Transverse colon (tissue), 4 donors: ENCODE measurements at regions not wholly inside any gene's neighbourhood (a gene's known extent, or its start where the extent isn't known, plus 50 kb on each side); places are given as distances from the start of the nearest gene placed in this dataset.

Experiments
- DNase-seq: peaks from one replicate; pipeline ENCODE4 v3.0.0-alpha.2; 2019
- H3K27ac ChIP-seq, 4 donors: fragments of 200-600 bp; sonication (generic); 2 replicates each; pipeline ENCODE4 v1.5.1; 2016 to 2018; ENCODE audit warnings: inconsistent platforms in 4 of 4
- H3K27me3 ChIP-seq: fragments of 200-600 bp; sonication (generic); 2 replicates; pipeline ENCODE4 v1.5.1; 2017; ENCODE audit warnings: inconsistent platforms
- H3K36me3 ChIP-seq, 4 donors: fragments of 200-600 bp; sonication (generic); 2 replicates each; pipeline ENCODE4 v1.5.1; 2017 to 2019; ENCODE audit warnings: inconsistent platforms in 4 of 4
- H3K4me1 ChIP-seq, 4 donors: fragments of 200-600 bp; sonication (generic); 2 replicates each; pipeline ENCODE4 v1.5.1; 2017 to 2020; ENCODE audit warnings: inconsistent platforms in 4 of 4
- H3K4me3 ChIP-seq, 4 donors: fragments of 200-600 bp; sonication (generic); 1 replicate in 1 of 4; 2 replicates in 3 of 4; pipeline versions ENCODE4 v1.5.1 to v1.6.1; 2017 to 2019; ENCODE audit warnings: inconsistent platforms in 4 of 4
- H3K9me3 ChIP-seq, 2 donors: fragments of 200-600 bp; sonication (generic); 2 replicates each; pipeline ENCODE4 v1.5.1; 2017 to 2019; ENCODE audit warnings: inconsistent platforms in 2 of 2
- EP300 ChIP-seq: sonication (generic); formaldehyde crosslinking; IDR thresholded peaks from one replicate; pipeline ENCODE4 v1.6.1; 2017; ENCODE audit warnings: antibody characterized with exemption, low read depth
- POLR2A ChIP-seq: fragments of 450-650 bp; IDR thresholded peaks from one replicate; pipeline ENCODE4 v1.6.1; 2016; ENCODE audit warnings: antibody characterized with exemption, mild to moderate bottlenecking, moderate library complexity
- POLR2AphosphoS5 ChIP-seq, 3 donors: sonication (generic); formaldehyde crosslinking; IDR thresholded peaks; one replicate each; pipeline ENCODE4 v1.6.1; 2016; ENCODE audit warnings: antibody characterized with exemption in 3 of 3
- WGBS, 2 donors: methylation state at CpG; one replicate each; pipeline ENCODE4 v1.1.5; 2018; ENCODE audit warnings: low coverage in 1 of 2; 5-methylcytosine and 5-hydroxymethylcytosine counted together
- in situ Hi-C, 4 donors: fragments of 200-750 bp; cut with MboI; loops; one replicate each; pipeline versions ENCODE4 v1.15.0 to v1.15.1; 2017; ENCODE audit warnings: low sequenced_read_pairs in 3 of 4, low pct_ligation_motif_present in 1 of 4, low pct_unique_long_range_greater_than_20kb in 1 of 4
- intact Hi-C: fragments of 100-400 bp; cut with DNase I; formaldehyde crosslinking; loops from one replicate; pipeline ENCODE4 v1.15.1; 2023; ENCODE audit warnings: low total_unique reads
- TF ChIP-seq, protein P1 (sequence below), 5 experiments: fragments of 200-600 bp in 3 of 5; fragments of 450-650 bp in 2 of 5; sonication (generic) in 3 of 5; IDR thresholded peaks; 1 replicate in 2 of 5; 2 replicates in 3 of 5; pipeline ENCODE4 v1.5.1; 2016 to 2017; ENCODE audit warnings: antibody characterized with exemption in 5 of 5, inconsistent platforms in 3 of 5, mild to moderate bottlenecking in 2 of 5, moderate library complexity in 1 of 5

DNA sequence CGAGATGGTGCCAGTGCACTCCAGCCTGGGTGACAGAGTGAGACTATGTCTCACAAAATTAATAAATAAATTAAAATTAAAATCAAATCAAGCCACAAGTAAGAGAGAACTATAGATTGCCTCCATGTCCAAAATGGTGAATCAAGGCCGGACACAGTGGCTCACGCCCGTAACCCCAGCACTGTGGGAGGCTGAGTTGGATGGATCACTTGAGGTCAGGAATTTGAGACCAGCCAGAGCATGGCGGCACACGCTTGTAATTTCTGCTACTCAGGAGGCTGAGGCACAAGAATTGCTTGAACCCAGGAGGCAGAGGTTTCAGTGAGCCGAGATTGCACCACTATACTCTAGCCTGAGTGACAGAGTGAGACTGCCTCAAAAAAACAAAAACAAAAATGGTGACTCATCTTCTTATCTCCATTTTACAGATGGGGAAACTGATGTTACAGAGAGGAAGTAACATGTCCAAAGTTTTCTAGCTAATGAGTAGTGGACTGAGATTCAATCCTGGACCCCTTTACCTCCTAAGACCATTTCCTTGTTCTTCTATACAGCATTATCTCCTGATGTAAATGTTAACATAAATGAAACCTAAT lies 99.0 kb upstream of the HNRNPU start:
- in situ Hi-C loops (loop anchor here in 1 of 4 donors (10.0 kb wide), 1 partner anchor 99 kb away; the partner anchor contains the start of gene HNRNPU), intact Hi-C loops (no loop called here)
- H3K9me3 ChIP-seq, result no peaks in the 10 kb centered on the region
- no peaks in the 10 kb centered on the region for H3K27me3 ChIP-seq
- TF ChIP-seq POLR2A (no peak), EP300 (no peak), POLR2AphosphoS5 (IDR thresholded peaks at IDR 0.05) (no peak)
- TF ChIP-seq, protein P1, sequence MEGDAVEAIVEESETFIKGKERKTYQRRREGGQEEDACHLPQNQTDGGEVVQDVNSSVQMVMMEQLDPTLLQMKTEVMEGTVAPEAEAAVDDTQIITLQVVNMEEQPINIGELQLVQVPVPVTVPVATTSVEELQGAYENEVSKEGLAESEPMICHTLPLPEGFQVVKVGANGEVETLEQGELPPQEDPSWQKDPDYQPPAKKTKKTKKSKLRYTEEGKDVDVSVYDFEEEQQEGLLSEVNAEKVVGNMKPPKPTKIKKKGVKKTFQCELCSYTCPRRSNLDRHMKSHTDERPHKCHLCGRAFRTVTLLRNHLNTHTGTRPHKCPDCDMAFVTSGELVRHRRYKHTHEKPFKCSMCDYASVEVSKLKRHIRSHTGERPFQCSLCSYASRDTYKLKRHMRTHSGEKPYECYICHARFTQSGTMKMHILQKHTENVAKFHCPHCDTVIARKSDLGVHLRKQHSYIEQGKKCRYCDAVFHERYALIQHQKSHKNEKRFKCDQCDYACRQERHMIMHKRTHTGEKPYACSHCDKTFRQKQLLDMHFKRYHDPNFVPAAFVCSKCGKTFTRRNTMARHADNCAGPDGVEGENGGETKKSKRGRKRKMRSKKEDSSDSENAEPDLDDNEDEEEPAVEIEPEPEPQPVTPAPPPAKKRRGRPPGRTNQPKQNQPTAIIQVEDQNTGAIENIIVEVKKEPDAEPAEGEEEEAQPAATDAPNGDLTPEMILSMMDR (IDR thresholded peaks at IDR 0.05), result no peak
- H3K27ac ChIP-seq, result peak overlapping the region; percentile 79 to 86 (median 84)
- no peak for DNase-seq
- H3K4me3 ChIP-seq, result no peak overlapping the region
- peaks cover 16 to 30% (median 19%) of the 10 kb centered on the region in 4 donors for H3K4me1 ChIP-seq
- 93 to 100% methylated on average over 4 to 7 of the region's 7 CpGs for WGBS, 2 donors
- H3K36me3 ChIP-seq, result no peaks in the 10 kb centered on the region

DNA sequence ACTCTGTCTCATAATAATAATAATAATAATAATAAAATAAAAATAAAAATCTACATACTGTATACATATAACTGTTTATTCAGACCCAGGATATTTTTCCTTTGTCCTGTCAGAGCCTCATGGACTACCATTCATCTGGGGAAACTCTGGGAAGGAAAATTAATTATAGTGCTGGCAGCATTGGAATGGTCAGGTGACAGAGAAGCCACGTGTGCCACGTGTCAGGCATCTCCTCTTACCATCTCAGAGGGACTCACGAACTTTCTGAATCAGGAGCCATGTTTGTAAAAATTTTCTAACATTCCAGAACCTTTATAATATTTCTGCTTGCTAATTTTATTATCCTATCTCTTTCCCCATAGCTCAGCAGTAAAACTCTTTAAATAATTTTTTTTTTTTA lies 97.8 kb upstream of the HNRNPU start:
- in situ Hi-C loops, result loop anchor here in 1 of 4 donors (10.0 kb wide), 1 partner anchor 97 kb away; the partner anchor contains the start of gene HNRNPU

DNA sequence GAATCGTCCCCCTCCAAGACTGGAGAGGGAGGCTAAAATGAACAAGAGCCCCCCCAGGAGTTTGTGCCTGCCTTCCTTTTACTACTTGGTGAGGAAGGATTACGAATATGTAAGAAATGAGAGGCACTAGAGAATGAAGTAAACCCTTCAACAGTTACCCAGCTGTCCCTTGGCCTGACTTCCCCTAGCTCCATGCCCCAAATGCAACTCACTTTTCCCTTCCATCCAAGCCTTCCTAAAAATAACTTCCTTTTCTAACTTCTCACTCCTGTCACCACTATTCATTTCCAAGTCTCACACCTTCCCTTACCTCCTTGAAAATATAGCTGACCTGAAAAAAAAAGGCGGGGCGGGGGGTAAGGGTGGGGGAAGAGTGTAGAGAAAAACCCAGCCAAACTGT lies 96.6 kb upstream of the HNRNPU start:
- H3K27ac ChIP-seq, result no peak overlapping the region
- H3K9me3 ChIP-seq, result no peaks in the 10 kb centered on the region
- in situ Hi-C loops (loop anchor here in 1 of 4 donors (10.0 kb wide), 1 partner anchor 96 kb away; the partner anchor contains the start of gene HNRNPU), intact Hi-C loops (no loop called here)
- TF ChIP-seq, protein P1 (IDR thresholded peaks at IDR 0.05), result no peak
- H3K4me3 ChIP-seq, result no peak overlapping the region
- H3K36me3 ChIP-seq, result no peaks in the 10 kb centered on the region
- peaks cover 16 to 25% (median 18%) of the 10 kb centered on the region in 4 donors for H3K4me1 ChIP-seq
- DNase-seq, result no peak
- WGBS, 2 donors, result 91 to 93% methylated on average over 2 to 4 of the region's 4 CpGs
- H3K27me3 ChIP-seq, result no peaks in the 10 kb centered on the region

More for the DNA sequence above, 97.8 kb upstream of the HNRNPU start:
- DNase-seq, result no peak
- Histone ChIP-seq H3K4me3 (no peak overlapping the region), H3K27ac (no peak overlapping the region), H3K9me3 (no peaks in the 10 kb centered on the region), H3K4me1 (peaks cover 16 to 25% (median 18%) of the 10 kb centered on the region in 4 donors), H3K27me3 (no peaks in the 10 kb centered on the region), H3K36me3 (no peaks in the 10 kb centered on the region)
- WGBS, 2 donors, result 50 to 66% methylated on average over 3 of the region's 3 CpGs
- intact Hi-C loops, result no loop called here
- TF ChIP-seq POLR2A (no peak), POLR2AphosphoS5 (IDR thresholded peaks at IDR 0.05) (no peak), EP300 (no peak)
- TF ChIP-seq, protein P1 (IDR thresholded peaks at IDR 0.05), result no peak

DNA sequence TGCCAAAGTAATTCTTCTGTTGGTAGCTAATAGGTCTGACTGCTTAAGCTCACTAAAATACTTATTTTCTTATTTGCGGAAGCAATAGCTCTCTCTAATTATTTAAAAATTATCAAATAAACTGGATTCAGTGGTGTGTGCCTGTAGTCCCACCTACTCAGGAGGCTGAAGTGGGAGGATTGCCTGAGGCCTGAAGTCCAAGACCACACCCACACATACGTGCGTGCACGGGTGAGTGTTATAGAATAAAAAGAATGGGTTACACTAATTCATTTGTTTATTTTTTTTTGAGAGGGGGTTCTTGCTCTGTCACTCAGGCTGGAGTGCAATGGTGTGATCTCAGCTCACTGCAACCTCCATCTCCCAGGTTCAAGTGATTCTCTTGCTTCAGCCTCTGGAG lies 94.2 kb upstream of the HNRNPU start:
- Histone ChIP-seq H3K9me3 (no peaks in the 10 kb centered on the region), H3K4me1 (peaks cover 4 to 14% (median 13%) of the 10 kb centered on the region in 4 donors), H3K27me3 (no peaks in the 10 kb centered on the region), H3K36me3 (no peaks in the 10 kb centered on the region), H3K27ac (no peak overlapping the region), H3K4me3 (no peak overlapping the region)
- 95 to 99% methylated on average over 4 of the region's 4 CpGs for WGBS, 2 donors
- no peak for DNase-seq
- TF ChIP-seq POLR2AphosphoS5 (IDR thresholded peaks at IDR 0.05) (no peak), EP300 (no peak), POLR2A (no peak)
- TF ChIP-seq, protein P1 (IDR thresholded peaks at IDR 0.05), result no peak
- intact Hi-C loops (no loop called here), in situ Hi-C loops (no loop called here)
